MM.1S (cell line): ENCODE measurements at regions not wholly inside any gene's neighbourhood (a gene's known extent, or its start where the extent isn't known, plus 50 kb on each side); places are given as distances from the start of the nearest gene placed in this dataset.

Experiments used
- DNase-seq: peaks from one replicate; pipeline ENCODE4 v3.0.0-alpha.2; 2015
- H2AFZ ChIP-seq: fragments of 300-600 bp; sonication (generic); 2 replicates; pipeline ENCODE4 v1.6.0; 2016; ENCODE audit warnings: antibody characterized with exemption, low read length
- H3F3A ChIP-seq: fragments of 300-600 bp; sonication (generic); 2 replicates; pipeline ENCODE4 v1.6.1; 2016; ENCODE audit warnings: mild to moderate bottlenecking, antibody characterized with exemption, low read length, moderate library complexity, mixed read lengths; ENCODE audit not compliant: insufficient read depth
- H3K27ac ChIP-seq: fragments of 300-600 bp; sonication (generic); 2 replicates; pipeline ENCODE4 v1.5.1; 2016; ENCODE audit warnings: mild to moderate bottlenecking, low read length
- H3K27me3 ChIP-seq: fragments of 300-600 bp; sonication (generic); replicated peaks from 2 replicates; pipeline ENCODE4 v1.6.0; 2016; ENCODE audit warnings: low read length; ENCODE audit not compliant: insufficient read depth
- H3K36me3 ChIP-seq: fragments of 300-600 bp; sonication (generic); replicated peaks from 2 replicates; pipeline ENCODE4 v1.6.1; 2016; ENCODE audit warnings: mild to moderate bottlenecking, low read length, mixed read lengths; ENCODE audit not compliant: insufficient read depth
- H3K4me1 ChIP-seq: fragments of 300-600 bp; sonication (generic); 2 replicates; pipeline ENCODE4 v1.6.1; 2016; ENCODE audit warnings: low read length, mixed read lengths
- H3K4me2 ChIP-seq: fragments of 300-600 bp; sonication (generic); 2 replicates; pipeline ENCODE4 v1.6.0; 2016; ENCODE audit warnings: low read depth, low read length
- H3K4me3 ChIP-seq: fragments of 300-600 bp; sonication (generic); 2 replicates; pipeline ENCODE4 v1.5.1; 2016; ENCODE audit warnings: low read length, mixed read lengths
- H3K79me2 ChIP-seq: fragments of 300-600 bp; sonication (generic); 2 replicates; pipeline ENCODE4 v1.6.1; 2016; ENCODE audit warnings: mixed run types, low read length, mixed read lengths
- H3K9ac ChIP-seq: fragments of 300-600 bp; sonication (generic); 2 replicates; pipeline ENCODE4 v1.6.1; 2016; ENCODE audit warnings: low read length, mixed read lengths
- H3K9me2 ChIP-seq: fragments of 300-600 bp; sonication (generic); replicated peaks from 2 replicates; pipeline ENCODE4 v1.6.1; 2016; ENCODE audit warnings: mild to moderate bottlenecking, low read length, mixed read lengths; ENCODE audit not compliant: insufficient read depth
- H3K9me3 ChIP-seq: fragments of 300-600 bp; sonication (generic); replicated peaks from 2 replicates; pipeline ENCODE4 v1.6.1; 2016; ENCODE audit warnings: mild to moderate bottlenecking, low read length, mixed read lengths; ENCODE audit not compliant: insufficient read depth
- H4K20me1 ChIP-seq: fragments of 300-600 bp; sonication (generic); 2 replicates; pipeline ENCODE4 v1.6.1; 2016; ENCODE audit warnings: mild to moderate bottlenecking, low read length, moderate library complexity, mixed read lengths; ENCODE audit not compliant: insufficient read depth
- CTCF ChIP-seq: fragments of 300-600 bp; sonication (generic); IDR thresholded peaks from 2 replicates; pipeline ENCODE4 v1.5.1; 2016; ENCODE audit warnings: antibody characterized with exemption, low read length, mixed read lengths
- EZH2 ChIP-seq: fragments of 300-600 bp; sonication (generic); optimal IDR thresholded peaks from 2 replicates; pipeline ENCODE3; 2017; ENCODE audit warnings: low read depth, mild to moderate bottlenecking, antibody characterized with exemption, low read length, mixed read lengths
- EZH2phosphoT487 ChIP-seq: fragments of 300-600 bp; sonication (generic); IDR thresholded peaks from 2 replicates; pipeline ENCODE4 v1.6.1; 2018; ENCODE audit warnings: antibody characterized with exemption, low read length

GRCh38 chr13:60707878-60708277 lies 310.9 kb downstream of the TDRD3 start:
- Histone ChIP-seq H3K9ac (no peak overlapping the region), H3K27ac (no peak overlapping the region), H3K4me2 (no peak overlapping the region), H2AFZ (no peak overlapping the region), H3K9me2 (no peaks in the 10 kb centered on the region), H4K20me1 (no peaks in the 10 kb centered on the region), H3K4me1 (no peaks in the 10 kb centered on the region), H3K27me3 (no peaks in the 10 kb centered on the region), H3K36me3 (no peaks in the 10 kb centered on the region), H3K9me3 (no peaks in the 10 kb centered on the region), H3K79me2 (no peaks in the 10 kb centered on the region), H3K4me3 (no peak overlapping the region), H3F3A (no peaks in the 10 kb centered on the region)
- TF ChIP-seq EZH2 = no peak
- TF ChIP-seq EZH2phosphoT487 = no peak
- TF ChIP-seq CTCF = no peak
- DNase-seq = no peak

GRCh38 chr13:60701895-60702294 lies 304.9 kb downstream of the TDRD3 start:
- Histone ChIP-seq H3K79me2 (no peaks in the 10 kb centered on the region), H4K20me1 (no peaks in the 10 kb centered on the region), H3K9me2 (no peaks in the 10 kb centered on the region)

GRCh38 chr13:60700994-60701393 lies 304.0 kb downstream of the TDRD3 start:
- H4K20me1 ChIP-seq = no peaks in the 10 kb centered on the region
- H3K79me2 ChIP-seq = no peaks in the 10 kb centered on the region
- H3K27me3 ChIP-seq = no peaks in the 10 kb centered on the region
- no peak for DNase-seq
- no peaks in the 10 kb centered on the region for H3K9me3 ChIP-seq
- H3K36me3 ChIP-seq = no peaks in the 10 kb centered on the region
- H3K9me2 ChIP-seq = no peaks in the 10 kb centered on the region
- H3K4me3 ChIP-seq = no peak overlapping the region
- H2AFZ ChIP-seq = no peak overlapping the region
- TF ChIP-seq EZH2phosphoT487 = no peak
- TF ChIP-seq CTCF = no peak
- TF ChIP-seq EZH2 = no peak
- no peaks in the 10 kb centered on the region for H3F3A ChIP-seq
- no peak overlapping the region for H3K9ac ChIP-seq
- H3K4me2 ChIP-seq = no peak overlapping the region
- no peak overlapping the region for H3K27ac ChIP-seq
- no peaks in the 10 kb centered on the region for H3K4me1 ChIP-seq

More at GRCh38 chr13:60701895-60702294, 304.9 kb downstream of the TDRD3 start:
- no peak for DNase-seq
- Histone ChIP-seq H3K36me3 (no peaks in the 10 kb centered on the region), H3K4me3 (no peak overlapping the region), H3K4me2 (no peak overlapping the region), H3K27me3 (no peaks in the 10 kb centered on the region), H3K4me1 (no peaks in the 10 kb centered on the region), H3F3A (no peaks in the 10 kb centered on the region), H3K9ac (no peak overlapping the region), H3K27ac (no peak overlapping the region), H2AFZ (no peak overlapping the region), H3K9me3 (no peaks in the 10 kb centered on the region)
- TF ChIP-seq EZH2 (no peak), CTCF (no peak), EZH2phosphoT487 (no peak)
